ENCODE measurements at regions not wholly inside any gene's neighbourhood (a gene's known extent, or its start where the extent isn't known, plus 50 kb on each side); places are given as distances from the start of the nearest gene placed in this dataset.
"Not testable (repeated sequence)": the region's sequence is repeated elsewhere in the genome, so short reads cannot be mapped to it uniquely, and the experiment has no call there.

DNA sequence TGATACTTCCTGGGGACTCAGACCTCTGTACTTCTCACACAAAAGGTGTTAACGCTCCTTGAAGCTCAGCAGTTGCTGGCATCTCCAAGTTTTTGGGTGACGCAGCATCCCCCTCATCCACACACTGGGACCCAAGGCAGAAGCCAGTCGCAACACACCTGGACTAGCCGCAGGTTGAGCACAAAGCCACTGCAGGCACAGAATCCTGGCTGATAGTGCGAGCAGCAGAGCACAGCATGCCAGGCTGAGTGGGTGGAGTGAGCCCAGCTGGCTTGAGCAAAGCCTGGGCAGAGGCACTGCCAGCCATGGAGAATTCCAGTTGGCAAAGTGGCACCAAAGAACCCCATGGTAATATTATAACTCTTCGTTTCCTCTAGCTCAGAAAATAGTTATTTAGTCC is 873.2 kb upstream of the NDST4 start:
- TF ChIP-seq POLR2A (IDR thresholded peaks at IDR 0.05), result no peak
- TF ChIP-seq CTCF (IDR thresholded peaks at IDR 0.05), result no peak
- 87 to 88% methylated on average over 6 of the region's 6 CpGs for WGBS, 2 donors
- H3K4me3 ChIP-seq (ENCODE audit: low read depth, poor library complexity, severe bottlenecking), result no peak overlapping the region
- intact Hi-C loops (cut with DNase I; ENCODE audit: low total_unique reads), result no loop called here
- no peak for DNase-seq (ENCODE audit: low spot score in 2 of 2)

DNA sequence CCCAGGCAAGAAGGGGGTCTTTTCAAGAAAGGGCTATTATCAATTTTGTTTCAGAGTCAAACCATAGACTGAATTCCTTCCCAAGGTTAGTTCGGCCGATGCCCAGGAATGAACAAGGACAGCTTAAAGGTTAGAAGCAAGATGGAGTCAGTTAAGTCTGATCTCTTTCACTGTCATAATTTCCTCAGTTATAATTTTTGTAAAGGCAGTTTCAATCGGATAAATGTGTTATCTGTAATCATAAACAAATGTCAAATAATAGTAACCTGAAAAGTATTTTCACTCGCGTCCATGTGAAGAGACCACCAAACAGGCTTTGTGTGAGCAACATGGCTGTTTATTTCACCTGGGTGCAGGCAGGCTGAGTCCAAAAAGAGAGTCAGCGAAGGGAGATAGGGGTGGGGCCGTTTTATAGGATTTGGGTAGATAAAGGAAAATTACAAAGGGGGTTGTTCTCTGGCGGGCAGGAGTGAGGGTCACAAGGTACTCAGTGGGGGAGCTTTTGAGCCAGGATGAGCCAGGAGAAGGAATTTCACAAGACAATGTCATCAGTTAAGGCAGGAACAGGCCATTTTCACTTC is 862.1 kb upstream of the NDST4 start:
- H3K4me3 ChIP-seq (ENCODE audit: low read depth, poor library complexity, severe bottlenecking); intact Hi-C loops (cut with DNase I; ENCODE audit: low total_unique reads); DNase-seq (ENCODE audit: low spot score in 2 of 2): not testable (repeated sequence)
- 75 to 77% methylated on average over 8 of the region's 8 CpGs for WGBS, 2 donors

DNA sequence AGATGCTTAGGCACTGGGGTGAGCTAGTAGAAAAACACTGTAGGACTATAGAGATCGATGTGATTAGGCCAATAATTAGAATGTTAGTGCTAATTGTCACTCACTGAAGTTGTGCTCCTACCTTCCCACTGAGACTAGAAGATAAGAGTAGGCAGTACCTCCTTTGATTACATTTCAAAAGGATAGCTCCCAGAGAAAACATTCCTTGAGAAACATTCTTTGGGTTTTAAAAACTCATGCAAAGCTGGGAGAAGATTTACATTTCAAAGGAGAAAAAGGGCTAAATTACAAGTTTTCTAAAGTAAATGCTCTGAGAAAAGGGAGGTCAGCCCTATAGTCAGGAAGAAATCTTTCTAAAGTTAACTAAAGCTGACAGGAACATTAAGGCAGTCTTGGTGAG is 860.3 kb upstream of the NDST4 start:
- TF ChIP-seq CTCF (IDR thresholded peaks at IDR 0.05), result no peak
- H3K4me3 ChIP-seq (ENCODE audit: low read depth, poor library complexity, severe bottlenecking), result no peak overlapping the region
- intact Hi-C loops (cut with DNase I; ENCODE audit: low total_unique reads), result no loop called here
- DNase-seq (ENCODE audit: low spot score in 2 of 2), result no peak
- 12 to 18% methylated on average over 1 of the region's 1 CpG for WGBS, 2 donors

DNA sequence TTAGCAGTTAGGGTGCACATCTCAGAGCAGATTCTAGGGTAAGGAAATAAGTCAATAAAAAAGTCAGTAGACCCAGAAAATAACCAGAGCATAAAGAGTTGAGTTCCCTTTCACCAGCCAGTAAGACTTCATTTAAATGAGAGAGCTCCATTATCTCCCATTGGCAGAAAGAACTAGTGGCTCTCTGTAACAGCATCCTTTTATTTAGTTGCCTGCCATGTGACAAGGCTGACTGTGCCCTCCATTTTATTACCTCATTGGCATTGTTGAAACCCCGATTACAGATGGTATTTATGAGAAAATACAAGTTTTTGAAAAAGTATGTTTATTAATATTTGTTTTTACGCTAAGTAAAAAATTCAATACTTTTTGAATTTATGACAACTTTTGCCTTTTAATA is 859.5 kb upstream of the NDST4 start:
- no peak for TF ChIP-seq CTCF (IDR thresholded peaks at IDR 0.05)
- TF ChIP-seq POLR2A (IDR thresholded peaks at IDR 0.05), result no peak
- DNase-seq (ENCODE audit: low spot score in 2 of 2), result no peak
- no peak overlapping the region for H3K4me3 ChIP-seq (ENCODE audit: low read depth, poor library complexity, severe bottlenecking)
- WGBS, 2 donors, result 74 to 78% methylated on average over 2 of the region's 2 CpGs
- intact Hi-C loops (cut with DNase I; ENCODE audit: low total_unique reads), result no loop called here

DNA sequence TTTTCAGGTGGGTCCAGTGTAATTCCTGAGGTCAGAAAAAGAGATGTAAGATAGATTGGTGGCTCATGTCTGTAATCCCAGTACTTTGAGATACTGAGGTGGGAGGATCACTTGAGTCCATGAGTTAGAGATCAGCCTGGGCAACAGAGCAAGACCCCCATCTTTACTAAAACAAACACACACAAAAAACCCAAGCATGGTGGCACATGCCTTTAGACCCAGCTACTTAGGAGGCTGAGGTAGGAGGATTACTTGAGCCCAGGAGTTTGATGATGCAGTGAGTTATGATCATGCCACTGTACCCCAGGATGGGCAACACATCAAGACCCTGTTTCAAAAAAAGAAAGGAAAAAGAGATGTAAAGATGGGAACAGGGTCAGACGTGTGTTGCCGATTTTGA is 857.4 kb upstream of the NDST4 start:
- intact Hi-C loops (cut with DNase I; ENCODE audit: low total_unique reads), result no loop called here
- no peak for DNase-seq (ENCODE audit: low spot score in 2 of 2)
- no peak overlapping the region for H3K4me3 ChIP-seq (ENCODE audit: low read depth, poor library complexity, severe bottlenecking)
- TF ChIP-seq POLR2A (IDR thresholded peaks at IDR 0.05), result no peak
- WGBS, 2 donors, result 90 to 94% methylated on average over 2 of the region's 2 CpGs

DNA sequence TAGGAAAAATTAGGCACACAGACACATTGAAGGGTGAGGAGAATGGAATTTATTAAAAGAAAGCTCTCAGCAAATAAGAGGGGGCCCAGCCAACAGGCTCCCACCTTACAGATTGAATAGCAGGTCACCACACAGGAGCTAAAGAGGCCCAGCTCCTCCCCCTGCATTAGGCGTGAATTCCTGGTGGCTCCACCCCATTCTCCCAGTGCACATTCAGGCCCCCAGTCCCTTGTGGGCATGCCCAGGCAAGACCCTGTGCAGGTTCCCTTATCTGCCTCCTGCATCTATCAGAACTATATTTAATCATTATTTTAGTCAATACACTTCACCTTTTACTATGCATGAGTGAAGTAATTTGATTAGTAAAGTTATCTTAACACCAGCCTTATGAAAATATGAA is 856.3 kb upstream of the NDST4 start:
- 47 to 50% methylated on average over 1 of the region's 1 CpG for WGBS, 2 donors
- no peak overlapping the region for H3K4me3 ChIP-seq (ENCODE audit: low read depth, poor library complexity, severe bottlenecking)
- intact Hi-C loops (cut with DNase I; ENCODE audit: low total_unique reads), result no loop called here
- TF ChIP-seq POLR2A (IDR thresholded peaks at IDR 0.05) (no peak), CTCF (IDR thresholded peaks at IDR 0.05) (no peak)
- DNase-seq (ENCODE audit: low spot score in 2 of 2), result no peak

DNA sequence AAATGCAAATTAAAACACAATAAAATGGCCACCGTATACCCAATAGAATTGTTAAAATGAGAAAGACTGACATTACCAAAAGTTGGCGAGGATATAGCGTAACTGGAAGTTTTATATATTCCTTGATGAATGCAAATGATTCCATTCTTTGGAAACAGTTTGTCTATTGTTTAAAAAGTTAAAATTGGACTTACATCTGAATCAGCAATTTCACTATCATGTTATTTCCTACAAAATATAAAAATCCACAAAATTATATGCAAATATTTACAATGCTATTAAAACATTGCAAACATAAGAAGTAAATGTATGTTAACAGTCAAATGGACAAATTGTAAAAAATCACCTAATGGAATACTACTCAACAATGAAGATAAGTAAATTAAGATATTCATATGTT is 852.2 kb upstream of the NDST4 start:
- no peak overlapping the region for H3K4me3 ChIP-seq (ENCODE audit: low read depth, poor library complexity, severe bottlenecking)
- intact Hi-C loops (cut with DNase I; ENCODE audit: low total_unique reads), result no loop called here
- TF ChIP-seq CTCF (IDR thresholded peaks at IDR 0.05) (no peak), POLR2A (IDR thresholded peaks at IDR 0.05) (no peak)
- DNase-seq (ENCODE audit: low spot score in 2 of 2), result no peak
- WGBS, 2 donors, result 94 to 96% methylated on average over 3 of the region's 3 CpGs

DNA sequence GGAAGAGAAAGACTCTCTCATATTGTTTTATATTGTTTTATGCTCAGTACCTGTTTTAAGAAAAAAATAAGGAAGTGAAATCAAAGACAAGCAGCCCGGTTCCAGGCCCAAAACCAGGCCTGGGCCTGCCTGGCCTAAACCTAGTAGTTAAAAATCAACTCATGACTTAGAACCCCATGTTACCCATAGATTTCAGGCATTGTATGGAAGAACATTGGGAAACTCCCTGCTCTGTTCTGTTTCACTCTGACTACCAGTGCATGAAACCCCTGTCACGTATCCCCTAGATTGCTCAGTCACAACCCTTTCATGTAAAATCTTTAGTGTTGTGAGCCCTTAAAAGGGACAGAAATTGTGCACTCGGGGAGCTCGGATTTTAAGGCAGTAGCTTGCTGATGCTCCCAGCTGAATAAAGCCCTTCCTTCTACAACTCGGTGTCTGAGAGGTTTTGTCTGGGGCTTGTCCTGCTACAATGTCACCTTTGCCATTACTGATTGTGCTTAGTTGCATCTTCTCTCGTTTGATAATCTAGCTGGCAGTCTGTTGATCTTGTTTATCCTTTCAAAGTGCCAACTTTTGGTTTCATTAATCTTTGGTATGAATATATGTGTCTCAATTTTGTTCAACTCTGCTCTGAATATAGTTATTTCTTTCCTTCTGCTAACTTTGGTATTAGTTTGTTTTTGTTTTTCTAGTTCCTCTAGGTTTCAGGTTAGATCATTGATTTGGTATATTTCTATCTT is 842.8 kb upstream of the NDST4 start:
- DNase-seq (ENCODE audit: low spot score in 2 of 2); intact Hi-C loops (cut with DNase I; ENCODE audit: low total_unique reads): not testable (repeated sequence)
- WGBS, 2 donors, result 85% methylated on average over 6 of the region's 6 CpGs

More for the DNA sequence above, 842.8 kb upstream of the NDST4 start:
- H3K4me3 ChIP-seq (ENCODE audit: low read depth, poor library complexity, severe bottlenecking), result not testable (repeated sequence)

Data from lower leg skin (tissue), 4 donors.